CD4-positive, alpha-beta T cell (primary cell): ENCODE measurements at regions not wholly inside any gene's neighbourhood (a gene's known extent, or its start where the extent isn't known, plus 50 kb on each side); places are given as distances from the start of the nearest gene placed in this dataset.

Experiments used
- ATAC-seq: fragments of 200-7000 bp; cut with Tn5 transposase; one replicate; pipeline ENCODE4 v1.10.0; 2022; ENCODE audit warnings: mild to moderate bottlenecking; ENCODE audit not compliant: poor library complexity
- CTCF ChIA-PET: fragments of 350-600 bp; sonication (Branson Sonifier 250); formaldehyde crosslinking; loops from one replicate; lab custom pipeline; 2021; ENCODE audit warnings: antibody characterized with exemption, inconsistent platforms; lab: Charles Lee
- POLR2A ChIA-PET: fragments of 350-600 bp; sonication (Branson Sonifier 250); formaldehyde crosslinking; loops from one replicate; lab custom pipeline; 2021; ENCODE audit warnings: antibody characterized with exemption, inconsistent platforms; lab: Charles Lee
- DNase-seq, 14 experiments: peaks; one replicate each; pipeline ENCODE4 v3.0.0-alpha.2; 2013 to 2020; ENCODE audit warnings: mixed read lengths in 2 of 14
- H3K27ac ChIP-seq, 2 donors: one replicate each; pipeline versions ENCODE4 v1.5.1 to v1.7.0; 2013; ENCODE audit warnings: low read length in 2 of 2, low read depth in 1 of 2, mild to moderate bottlenecking in 1 of 2
- H3K27me3 ChIP-seq, 2 experiments: 1 replicate in 1 of 2; 2 replicates in 1 of 2; pipeline versions ENCODE4 v1.6.1 to v1.7.0; 2013; ENCODE audit warnings: low read length in 2 of 2, control low read depth in 1 of 2, mild to moderate bottlenecking in 1 of 2, moderate library complexity in 1 of 2; ENCODE audit not compliant: insufficient read depth in 2 of 2, control insufficient read depth in 1 of 2
- H3K36me3 ChIP-seq: one replicate; pipeline ENCODE4 v1.6.1; 2013; ENCODE audit warnings: low read length, control low read depth; ENCODE audit not compliant: insufficient read depth
- H3K4me1 ChIP-seq: one replicate; pipeline ENCODE4 v1.6.1; 2013; ENCODE audit warnings: low read length, control low read depth; ENCODE audit not compliant: insufficient read depth
- H3K4me3 ChIP-seq: one replicate; pipeline ENCODE4 v1.5.1; 2013; ENCODE audit warnings: mild to moderate bottlenecking, low read length, moderate library complexity
- H3K9me3 ChIP-seq, 2 experiments: 1 replicate in 1 of 2; 2 replicates in 1 of 2; pipeline versions ENCODE4 v1.6.1 to v1.7.0; 2013; ENCODE audit warnings: low read length in 2 of 2, mild to moderate bottlenecking in 2 of 2, control low read depth in 1 of 2, moderate library complexity in 1 of 2; ENCODE audit not compliant: control insufficient read depth in 1 of 2, insufficient read depth in 1 of 2
- H3K27ac Mint-ChIP-seq: one replicate; pipeline ENCODE4 v1.8.0; 2020; ENCODE audit warnings: mixed read lengths
- H3K27me3 Mint-ChIP-seq: one replicate; pipeline ENCODE4 v1.8.0; 2021; ENCODE audit warnings: mixed read lengths
- H3K36me3 Mint-ChIP-seq: one replicate; pipeline ENCODE4 v1.8.0; 2021; ENCODE audit warnings: low read depth, mixed read lengths
- H3K4me1 Mint-ChIP-seq: one replicate; pipeline ENCODE4 v1.8.0; 2021; ENCODE audit warnings: low read depth, mixed read lengths
- H3K4me3 Mint-ChIP-seq: one replicate; pipeline ENCODE4 v1.8.0; 2020; ENCODE audit warnings: mild to moderate bottlenecking, mixed read lengths
- H3K9me3 Mint-ChIP-seq: one replicate; pipeline ENCODE4 v1.8.0; 2020; ENCODE audit warnings: mixed read lengths
- CTCF ChIP-seq: fragments of 200-600 bp; IDR thresholded peaks from one replicate; pipeline ENCODE4 v1.8.0; 2022; ENCODE audit warnings: antibody characterized with exemption, mild to moderate bottlenecking
- intact Hi-C, 2 experiments: fragments of 100-400 bp; cut with DNase I in 1 of 2; cut with micrococcal nuclease in 1 of 2; formaldehyde crosslinking; loops; one replicate each; pipeline versions ENCODE4 v1.15.1 to v1.9.0; 2023 to 2025; cut with DNase I, micrococcal nuclease

- no peak for TF ChIP-seq CTCF
- Histone ChIP-seq H3K36me3 (no peaks in the 10 kb centered on the region), H3K27me3 (peaks cover 2 to 6% of the 10 kb centered on the region in 2 experiments), H3K4me3 (no peak overlapping the region), H3K9me3 (no peaks in the 10 kb centered on the region), H3K4me1 (no peaks in the 10 kb centered on the region), H3K27ac (no peak overlapping the region)
- Mint-ChIP-seq H3K27ac (no peak overlapping the region), H3K36me3 (no peaks in the 10 kb centered on the region), H3K27me3 (peaks cover 10% of the 10 kb centered on the region), H3K4me3 (no peak overlapping the region), H3K4me1 (no peaks in the 10 kb centered on the region), H3K9me3 (no peaks in the 10 kb centered on the region)
- intact Hi-C loops, result no loop called here
- no peak for ATAC-seq
- POLR2A ChIA-PET, result no interaction called here
- DNase-seq, result no peak
- CTCF ChIA-PET, result no interaction called here
Observed at GRCh38 chr21:35410656-35411055, 361.6 kb upstream of the RUNX1 start.

GRCh38 chr21:35410123-35410522 is 361.0 kb upstream of the RUNX1 start:
- Histone ChIP-seq H3K4me3 (no peak overlapping the region), H3K27me3 (peaks cover 2 to 6% of the 10 kb centered on the region in 2 experiments), H3K36me3 (no peaks in the 10 kb centered on the region), H3K9me3 (no peaks in the 10 kb centered on the region), H3K27ac (no peak overlapping the region), H3K4me1 (no peaks in the 10 kb centered on the region)
- no peaks in the 10 kb centered on the region for H3K36me3 Mint-ChIP-seq
- no peak overlapping the region for H3K27ac Mint-ChIP-seq
- intact Hi-C loops, result no loop called here
- CTCF ChIA-PET, result no interaction called here
- H3K4me1 Mint-ChIP-seq, result no peaks in the 10 kb centered on the region
- no peak for ATAC-seq
- peaks cover 10% of the 10 kb centered on the region for H3K27me3 Mint-ChIP-seq
- H3K4me3 Mint-ChIP-seq, result no peak overlapping the region
- no peak for TF ChIP-seq CTCF
- DNase-seq, result no peak
- POLR2A ChIA-PET, result no interaction called here
- no peaks in the 10 kb centered on the region for H3K9me3 Mint-ChIP-seq

- POLR2A ChIA-PET, result no interaction called here
- no peaks in the 10 kb centered on the region for H3K36me3 Mint-ChIP-seq
- no peaks in the 10 kb centered on the region for H3K4me1 ChIP-seq
- H3K9me3 ChIP-seq, result no peaks in the 10 kb centered on the region
- H3K27ac Mint-ChIP-seq, result no peak overlapping the region
- no peak overlapping the region for H3K27ac ChIP-seq
- CTCF ChIA-PET, result interaction anchor here (0.6 kb wide), 1 partner anchor 701 kb away, joined by 3 read pairs; no protein-coding TSS in a partner anchor
- no peaks in the 10 kb centered on the region for H3K9me3 Mint-ChIP-seq
- no peaks in the 10 kb centered on the region for H3K4me1 Mint-ChIP-seq
- no peaks in the 10 kb centered on the region for H3K36me3 ChIP-seq
- no peak for TF ChIP-seq CTCF
- H3K27me3 ChIP-seq, result peaks cover 2 to 6% of the 10 kb centered on the region in 2 experiments
- ATAC-seq, result no peak
- H3K4me3 ChIP-seq, result no peak overlapping the region
- no peak for DNase-seq
- intact Hi-C loops, result loop anchor here (10.0 kb wide), 2 partner anchors 206 to 706 kb away; no protein-coding TSS in a partner anchor
- H3K27me3 Mint-ChIP-seq, result peaks cover 10% of the 10 kb centered on the region
- no peak overlapping the region for H3K4me3 Mint-ChIP-seq
Observed at GRCh38 chr21:35408401-35408800, 359.3 kb upstream of the RUNX1 start.
